ENCODE measurements at regions not wholly inside any gene's neighbourhood (a gene's known extent, or its start where the extent isn't known, plus 50 kb on each side); places are given as distances from the start of the nearest gene placed in this dataset.

GRCh38 chr11:123258877-123259276 is 63.8 kb upstream of the CLMP start:
- DNase-seq = no peak

- DNase-seq = no peak
Observed at GRCh38 chr11:123257370-123257769, 62.3 kb upstream of the CLMP start.

GRCh38 chr11:123255909-123256308 is 60.9 kb upstream of the CLMP start:
- DNase-seq = peak in 1 of 56 donors; percentile 27

- no peak for DNase-seq
Observed at GRCh38 chr11:123254357-123254756, 59.3 kb upstream of the CLMP start.

- DNase-seq = no peak
Observed at GRCh38 chr11:123253911-123254310, 58.9 kb upstream of the CLMP start.

GRCh38 chr11:123253223-123253622 is 58.2 kb upstream of the CLMP start:
- no peak for DNase-seq

- peak in 10 of 56 donors; percentile 8 to 32 (median 18) for DNase-seq
Observed at GRCh38 chr11:123251657-123252344, 56.8 kb upstream of the CLMP start.

- no peak for DNase-seq
Observed at GRCh38 chr11:123250892-123251656, 56.0 kb upstream of the CLMP start.

- DNase-seq = no peak
Observed at GRCh38 chr11:123249354-123249753, 54.3 kb upstream of the CLMP start.

GRCh38 chr11:123247813-123248379 is 52.8 kb upstream of the CLMP start:
- no peak for DNase-seq

- no peak for DNase-seq
Observed at GRCh38 chr11:123247496-123247799, 52.4 kb upstream of the CLMP start.

- DNase-seq = peak in 52 of 56 donors; percentile 4 to 84 (median 48)
Observed at GRCh38 chr11:123246749-123247495, 51.9 kb upstream of the CLMP start.

- DNase-seq = no peak
Observed at GRCh38 chr11:123245567-123245966, 50.5 kb upstream of the CLMP start.

Data from amygdala (tissue), 56 donors.